Left lung (tissue), 4 donors: ENCODE measurements at regions not wholly inside any gene's neighbourhood (a gene's known extent, or its start where the extent isn't known, plus 50 kb on each side); places are given as distances from the start of the nearest gene placed in this dataset.

Experiments
- ATAC-seq: fragments of 200-7000 bp; cut with Tn5 transposase; one replicate; pipeline ENCODE4 v1.9.1; 2020; ENCODE audit warnings: moderate library complexity
- DNase-seq, 4 donors: peaks; one replicate each; pipeline ENCODE4 v3.0.0-alpha.2; 2013 to 2020
- H3K27ac ChIP-seq, 2 donors: fragments of 200-600 bp; sonication (generic) in 1 of 2; one replicate each; pipeline versions ENCODE4 v1.5.0 to v1.8.0; 2020 to 2021
- H3K27me3 ChIP-seq, 2 donors: fragments of 200-600 bp; sonication (generic) in 1 of 2; one replicate each; pipeline versions ENCODE4 v1.5.0 to v1.8.0; 2020 to 2021
- H3K36me3 ChIP-seq, 2 donors: fragments of 200-600 bp; sonication (generic) in 1 of 2; one replicate each; pipeline versions ENCODE4 v1.5.0 to v1.8.0; 2020 to 2021
- H3K4me1 ChIP-seq, 2 donors: fragments of 200-600 bp; one replicate each; pipeline ENCODE4 v1.8.0; 2021
- H3K4me3 ChIP-seq, 2 donors: fragments of 200-600 bp; sonication (generic) in 1 of 2; one replicate each; pipeline versions ENCODE4 v1.5.0 to v1.8.0; 2020 to 2021; ENCODE audit warnings: mild to moderate bottlenecking in 1 of 2
- H3K9me3 ChIP-seq, 2 donors: fragments of 200-600 bp; sonication (generic) in 1 of 2; one replicate each; pipeline versions ENCODE4 v1.5.0 to v1.8.0; 2020 to 2021
- intact Hi-C, 2 donors: fragments of 100-400 bp; cut with DNase I; formaldehyde crosslinking; loops; one replicate each; pipeline versions ENCODE4 v1.11.2 to v1.14.2; 2022
- TF ChIP-seq, protein P1 (sequence below), 2 donors: fragments of 200-600 bp; sonication (generic) in 1 of 2; IDR thresholded peaks; one replicate each; pipeline versions ENCODE4 v1.5.0 to v1.8.0; 2021; ENCODE audit warnings: antibody characterized with exemption in 2 of 2
- donor health status: DM: no; HTN: yes; CAD: no.
- donor health status: DM: no; HTN: no; CAD: no.

DNA sequence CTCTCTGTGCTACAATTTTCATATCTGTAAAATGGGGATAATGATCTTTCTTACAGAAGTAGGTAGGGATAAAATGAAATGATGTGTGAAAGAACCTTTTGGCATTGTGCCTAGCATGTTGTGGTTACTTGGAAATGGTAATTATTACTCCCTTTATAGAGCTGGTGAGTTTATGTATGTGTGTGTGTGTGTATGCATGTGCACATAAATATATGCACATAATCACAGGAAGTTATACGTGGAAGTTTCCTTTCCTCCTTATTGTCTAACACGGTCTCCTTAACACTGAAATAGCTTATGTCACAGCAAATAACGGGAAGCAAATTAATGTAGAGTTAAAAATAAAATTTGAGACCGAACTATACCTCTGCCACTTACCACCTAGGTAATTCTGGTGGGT lies 163.7 kb upstream of the ZBED5 start:
- TF ChIP-seq, protein P1, sequence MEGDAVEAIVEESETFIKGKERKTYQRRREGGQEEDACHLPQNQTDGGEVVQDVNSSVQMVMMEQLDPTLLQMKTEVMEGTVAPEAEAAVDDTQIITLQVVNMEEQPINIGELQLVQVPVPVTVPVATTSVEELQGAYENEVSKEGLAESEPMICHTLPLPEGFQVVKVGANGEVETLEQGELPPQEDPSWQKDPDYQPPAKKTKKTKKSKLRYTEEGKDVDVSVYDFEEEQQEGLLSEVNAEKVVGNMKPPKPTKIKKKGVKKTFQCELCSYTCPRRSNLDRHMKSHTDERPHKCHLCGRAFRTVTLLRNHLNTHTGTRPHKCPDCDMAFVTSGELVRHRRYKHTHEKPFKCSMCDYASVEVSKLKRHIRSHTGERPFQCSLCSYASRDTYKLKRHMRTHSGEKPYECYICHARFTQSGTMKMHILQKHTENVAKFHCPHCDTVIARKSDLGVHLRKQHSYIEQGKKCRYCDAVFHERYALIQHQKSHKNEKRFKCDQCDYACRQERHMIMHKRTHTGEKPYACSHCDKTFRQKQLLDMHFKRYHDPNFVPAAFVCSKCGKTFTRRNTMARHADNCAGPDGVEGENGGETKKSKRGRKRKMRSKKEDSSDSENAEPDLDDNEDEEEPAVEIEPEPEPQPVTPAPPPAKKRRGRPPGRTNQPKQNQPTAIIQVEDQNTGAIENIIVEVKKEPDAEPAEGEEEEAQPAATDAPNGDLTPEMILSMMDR (IDR thresholded peaks at IDR 0.05), result no peak
- Histone ChIP-seq H3K9me3 (no peaks in the 10 kb centered on the region), H3K27ac (no peak overlapping the region), H3K4me1 (no peaks in the 10 kb centered on the region), H3K4me3 (no peak overlapping the region), H3K27me3 (no peaks in the 10 kb centered on the region), H3K36me3 (no peaks in the 10 kb centered on the region)
- ATAC-seq, result no peak
- DNase-seq, result no peak
- intact Hi-C loops, result loop anchor here in 1 of 2 donors (5.0 kb wide), 2 partner anchors 89 to 229 kb away; no protein-coding TSS in a partner anchor

DNA sequence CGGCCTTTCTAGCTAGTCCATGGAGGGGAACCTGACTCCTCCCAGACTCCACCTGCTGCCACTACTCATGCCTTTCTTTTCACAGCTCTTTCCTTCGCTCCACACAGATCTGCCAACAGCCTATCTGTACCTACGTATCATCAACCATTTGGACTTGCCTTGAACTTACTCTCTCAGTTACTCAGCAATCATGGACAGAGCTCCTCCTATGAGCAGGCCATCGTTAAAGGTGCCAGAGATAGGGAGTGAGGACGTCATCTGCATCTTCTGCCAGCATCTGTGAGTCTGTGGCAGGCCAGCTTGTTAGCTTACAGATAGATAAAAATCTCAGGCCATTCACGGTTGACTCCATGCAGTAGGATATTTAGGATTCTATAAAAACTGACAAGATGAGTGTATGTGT lies 162.9 kb upstream of the ZBED5 start:
- TF ChIP-seq, protein P1 (IDR thresholded peaks at IDR 0.05), result no peak
- no peak for ATAC-seq
- Histone ChIP-seq H3K27me3 (no peaks in the 10 kb centered on the region), H3K4me3 (no peak overlapping the region), H3K27ac (no peak overlapping the region), H3K9me3 (no peaks in the 10 kb centered on the region), H3K4me1 (no peaks in the 10 kb centered on the region), H3K36me3 (no peaks in the 10 kb centered on the region)
- DNase-seq, result no peak
- intact Hi-C loops, result loop anchor here in 1 of 2 donors (5.0 kb wide), 2 partner anchors 88 to 228 kb away; no protein-coding TSS in a partner anchor

DNA sequence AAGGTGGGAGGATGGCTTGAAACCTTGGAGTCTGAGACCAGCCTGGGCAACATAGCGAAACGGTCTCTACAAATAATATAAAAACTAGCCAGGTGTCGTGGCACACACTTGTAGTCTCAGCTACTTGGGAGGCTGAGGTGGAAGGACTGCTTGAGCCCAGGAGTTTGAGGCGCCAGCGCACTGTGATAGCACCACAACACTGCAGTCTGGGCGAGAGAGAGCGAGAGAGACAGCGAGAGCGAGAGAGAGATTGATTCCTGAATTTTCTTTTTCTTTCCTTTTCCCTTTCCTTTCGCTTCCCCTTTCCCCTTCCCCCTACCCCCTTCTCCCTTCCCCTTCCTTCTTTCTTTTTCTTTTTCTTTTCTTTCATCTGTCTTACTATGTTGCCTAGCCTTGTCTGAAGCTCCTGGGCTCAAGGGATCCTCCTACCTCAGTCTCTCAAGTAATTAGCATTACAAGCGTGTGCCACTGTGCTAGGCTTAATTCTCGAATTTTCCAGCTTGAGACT lies 162.4 kb upstream of the ZBED5 start:
- DNase-seq (no peak), ATAC-seq (no peak)
- no peaks in the 10 kb centered on the region for H3K9me3 ChIP-seq
- no peak overlapping the region for H3K27ac ChIP-seq
- no peaks in the 10 kb centered on the region for H3K27me3 ChIP-seq
- no peak overlapping the region for H3K4me3 ChIP-seq
- TF ChIP-seq, protein P1 (IDR thresholded peaks at IDR 0.05), result no peak
- intact Hi-C loops, result loop anchor here in 1 of 2 donors (5.0 kb wide), 2 partner anchors 88 to 228 kb away; no protein-coding TSS in a partner anchor
- no peaks in the 10 kb centered on the region for H3K4me1 ChIP-seq
- no peaks in the 10 kb centered on the region for H3K36me3 ChIP-seq

DNA sequence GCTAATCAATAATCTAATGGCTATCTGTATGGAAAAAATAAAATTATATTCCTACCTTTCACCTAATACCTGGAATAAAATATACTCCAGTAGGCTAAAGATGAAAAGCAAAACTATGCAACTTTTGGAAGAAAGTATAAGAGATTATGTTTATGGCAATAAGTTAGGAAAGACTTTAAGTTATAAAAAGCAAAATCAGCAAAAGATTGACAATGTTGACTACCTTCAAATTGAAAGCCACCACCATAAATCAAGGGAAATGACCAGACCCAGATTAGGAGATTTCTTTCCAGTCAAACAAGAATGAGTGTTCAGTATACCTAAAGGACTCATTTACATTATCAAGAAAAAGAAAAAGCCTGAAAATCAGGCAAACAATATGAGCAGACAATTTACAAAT lies 159.1 kb upstream of the ZBED5 start:
- H3K4me1 ChIP-seq, result no peaks in the 10 kb centered on the region
- DNase-seq, result no peak
- intact Hi-C loops, result no loop called here
- H3K27ac ChIP-seq, result no peak overlapping the region
- no peak overlapping the region for H3K4me3 ChIP-seq
- TF ChIP-seq, protein P1 (IDR thresholded peaks at IDR 0.05), result no peak
- no peaks in the 10 kb centered on the region for H3K27me3 ChIP-seq
- no peak for ATAC-seq
- H3K9me3 ChIP-seq, result no peaks in the 10 kb centered on the region
- no peaks in the 10 kb centered on the region for H3K36me3 ChIP-seq

DNA sequence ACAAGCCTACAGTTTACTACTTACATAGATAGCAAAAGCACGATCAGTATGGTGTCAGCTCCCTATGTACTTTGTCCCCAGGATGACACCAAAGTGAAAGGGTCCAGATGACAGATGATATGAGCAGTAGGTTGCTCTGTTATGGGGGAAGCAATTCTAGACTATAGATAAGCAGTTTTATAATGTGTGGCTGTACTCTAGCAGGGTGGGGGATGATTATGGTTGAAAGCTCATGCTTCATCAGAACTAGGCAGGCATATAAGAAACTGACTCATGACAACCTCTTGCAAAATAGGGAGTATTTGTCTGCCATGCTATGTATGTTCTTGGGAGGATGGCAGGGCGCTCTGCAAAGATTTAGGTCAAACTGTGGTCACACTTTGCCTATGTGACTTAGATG lies 158.2 kb upstream of the ZBED5 start:
- no peak for DNase-seq
- TF ChIP-seq, protein P1 (IDR thresholded peaks at IDR 0.05), result no peak
- no peaks in the 10 kb centered on the region for H3K9me3 ChIP-seq
- no peak for ATAC-seq
- H3K27me3 ChIP-seq, result peaks cover 3 to 7% of the 10 kb centered on the region in 2 donors
- no peak overlapping the region for H3K27ac ChIP-seq
- intact Hi-C loops, result no loop called here
- H3K4me3 ChIP-seq, result no peak overlapping the region
- no peaks in the 10 kb centered on the region for H3K4me1 ChIP-seq
- no peaks in the 10 kb centered on the region for H3K36me3 ChIP-seq
